ENCODE measurements at regions not wholly inside any gene's neighbourhood (a gene's known extent, or its start where the extent isn't known, plus 50 kb on each side); places are given as distances from the start of the nearest gene placed in this dataset.

- TF ChIP-seq POLR2A (IDR thresholded peaks at IDR 0.05; ENCODE audit: low read depth, low read length): no peak
- no peak for TF ChIP-seq CTCF (conservative IDR thresholded peaks at IDR 0.05; ENCODE audit: low read depth, low read length)
- TF ChIP-seq CEBPB (IDR thresholded peaks at IDR 0.05; ENCODE audit: low read depth, low read length): no peak
- TF ChIP-seq NFE2L2 (IDR thresholded peaks at IDR 0.05; ENCODE audit: low read depth, low read length): no peak
- TF ChIP-seq FOS (IDR thresholded peaks at IDR 0.05; ENCODE audit: low read depth, low read length): no peak
- TF ChIP-seq RAD21 (IDR thresholded peaks at IDR 0.05; ENCODE audit: low read length): no peak
- no peak for TF ChIP-seq RCOR1 (IDR thresholded peaks at IDR 0.05; ENCODE audit: insufficient replicate concordance, low read length)
- TF ChIP-seq RFX5 (IDR thresholded peaks at IDR 0.05; ENCODE audit: low read depth, low read length): no peak
- TF ChIP-seq MAZ (IDR thresholded peaks at IDR 0.05; ENCODE audit: borderline replicate concordance, low read depth, low read length): no peak
- TF ChIP-seq MXI1 (IDR thresholded peaks at IDR 0.05; ENCODE audit: borderline replicate concordance, low read depth, low read length): no peak
These were observed 56.8 kb upstream of the TBCA start for GRCh38 chr5:77832938-77833337.

Data from IMR-90 (cell line).